Osteoblast (primary cell): ENCODE measurements at regions not wholly inside any gene's neighbourhood (a gene's known extent, or its start where the extent isn't known, plus 50 kb on each side); places are given as distances from the start of the nearest gene placed in this dataset.

ENCODE experiments used
- DNase-seq: peaks from one replicate; pipeline ENCODE4 v3.0.0; 2011; ENCODE audit warnings: low spot score, mixed read lengths; ENCODE audit not compliant: insufficient read length; ENCODE audit errors: missing footprints
- H2AFZ ChIP-seq: 2 replicates; pipeline ENCODE4 v1.6.0; 2011; ENCODE audit warnings: mild to moderate bottlenecking, low read length
- H3K27ac ChIP-seq: 2 replicates; pipeline ENCODE4 v1.5.1; 2011; ENCODE audit warnings: mild to moderate bottlenecking, low read depth, low read length, moderate library complexity
- H3K27me3 ChIP-seq: 2 replicates; pipeline ENCODE4 v1.6.0; 2012; ENCODE audit warnings: mild to moderate bottlenecking, control low read depth, inconsistent platforms, low read length, moderate library complexity; ENCODE audit not compliant: insufficient read depth
- H3K36me3 ChIP-seq: 2 replicates; pipeline ENCODE4 v1.5.1; 2011; ENCODE audit warnings: mild to moderate bottlenecking, low read length, control low read depth, moderate library complexity; ENCODE audit not compliant: insufficient read depth
- H3K4me1 ChIP-seq: 2 replicates; pipeline ENCODE4 v1.5.1; 2011; ENCODE audit warnings: mild to moderate bottlenecking, low read length, control low read depth, moderate library complexity; ENCODE audit not compliant: insufficient read depth
- H3K4me2 ChIP-seq: 2 replicates; pipeline ENCODE4 v1.6.0; 2011; ENCODE audit warnings: mild to moderate bottlenecking, low read length; ENCODE audit not compliant: insufficient read depth
- H3K4me3 ChIP-seq: fragments of 200-600 bp; sonication (generic); 3 replicates; pipeline ENCODE4 v1.5.1; 2012; ENCODE audit warnings: mild to moderate bottlenecking, low read length, inconsistent platforms; ENCODE audit not compliant: insufficient read depth
- H3K79me2 ChIP-seq: 2 replicates; pipeline ENCODE4 v1.6.0; 2012; ENCODE audit warnings: mild to moderate bottlenecking, low read length, control low read depth, inconsistent platforms; ENCODE audit not compliant: insufficient read depth
- H3K9me3 ChIP-seq: 2 replicates; pipeline ENCODE4 v1.5.1; 2011; ENCODE audit warnings: low read depth, low read length, control low read depth
- H4K20me1 ChIP-seq: 2 replicates; pipeline ENCODE4 v1.6.0; 2012; ENCODE audit warnings: mild to moderate bottlenecking, low read length, control low read depth; ENCODE audit not compliant: insufficient read depth
- CTCF ChIP-seq: IDR thresholded peaks from 2 replicates; pipeline ENCODE4 v1.5.1; 2011; ENCODE audit warnings: mild to moderate bottlenecking, low read depth, low read length, moderate library complexity; ENCODE audit errors: extremely low read depth

- no peaks in the 10 kb centered on the region for H3K27me3 ChIP-seq
- no peak overlapping the region for H3K4me2 ChIP-seq
- TF ChIP-seq CTCF = no peak
- no peak overlapping the region for H3K27ac ChIP-seq
- H3K36me3 ChIP-seq = no peaks in the 10 kb centered on the region
- no peak overlapping the region for H3K4me3 ChIP-seq
- H2AFZ ChIP-seq = no peak overlapping the region
- peaks cover 5% of the 10 kb centered on the region for H3K9me3 ChIP-seq
- H3K4me1 ChIP-seq = no peaks in the 10 kb centered on the region
- no peaks in the 10 kb centered on the region for H4K20me1 ChIP-seq
- no peaks in the 10 kb centered on the region for H3K79me2 ChIP-seq
- no peak for DNase-seq
These were observed 1025.8 kb upstream of the LCORL start for GRCh38 chr4:19047279-19047880.

DNA sequence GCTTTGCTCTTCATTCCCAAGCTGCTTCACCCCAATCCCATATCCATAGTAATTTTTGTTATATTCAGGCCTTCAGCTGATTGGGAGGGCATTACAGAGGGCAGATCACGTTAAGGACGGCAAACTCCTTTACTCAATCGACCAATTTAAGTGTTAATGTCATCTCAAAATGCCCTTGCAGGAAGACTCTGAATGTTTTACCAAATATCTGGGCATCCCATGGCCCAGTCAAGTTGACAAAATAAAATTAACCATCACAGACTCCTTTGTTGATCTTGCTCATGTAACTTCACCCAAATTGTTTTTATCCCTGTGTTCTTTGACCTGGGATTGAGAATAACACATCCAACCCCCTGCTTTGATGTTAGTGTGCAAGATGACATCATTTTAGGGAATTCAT is 1018.3 kb upstream of the LCORL start:
- Histone ChIP-seq H3K27me3 (no peaks in the 10 kb centered on the region), H3K79me2 (no peaks in the 10 kb centered on the region), H3K27ac (no peak overlapping the region), H3K4me1 (no peaks in the 10 kb centered on the region), H4K20me1 (no peaks in the 10 kb centered on the region), H3K36me3 (no peaks in the 10 kb centered on the region), H2AFZ (no peak overlapping the region), H3K4me3 (no peak overlapping the region), H3K9me3 (peaks cover 3% of the 10 kb centered on the region), H3K4me2 (no peak overlapping the region)
- no peak for DNase-seq
- no peak for TF ChIP-seq CTCF

GRCh38 chr4:19038231-19038630 is 1016.7 kb upstream of the LCORL start:
- no peak for TF ChIP-seq CTCF
- Histone ChIP-seq H3K4me3 (no peak overlapping the region), H3K4me2 (no peak overlapping the region), H3K9me3 (peaks cover 4% of the 10 kb centered on the region), H3K79me2 (no peaks in the 10 kb centered on the region), H3K4me1 (no peaks in the 10 kb centered on the region), H4K20me1 (no peaks in the 10 kb centered on the region), H3K36me3 (no peaks in the 10 kb centered on the region), H3K27me3 (no peaks in the 10 kb centered on the region), H2AFZ (no peak overlapping the region), H3K27ac (no peak overlapping the region)
- no peak for DNase-seq

DNA sequence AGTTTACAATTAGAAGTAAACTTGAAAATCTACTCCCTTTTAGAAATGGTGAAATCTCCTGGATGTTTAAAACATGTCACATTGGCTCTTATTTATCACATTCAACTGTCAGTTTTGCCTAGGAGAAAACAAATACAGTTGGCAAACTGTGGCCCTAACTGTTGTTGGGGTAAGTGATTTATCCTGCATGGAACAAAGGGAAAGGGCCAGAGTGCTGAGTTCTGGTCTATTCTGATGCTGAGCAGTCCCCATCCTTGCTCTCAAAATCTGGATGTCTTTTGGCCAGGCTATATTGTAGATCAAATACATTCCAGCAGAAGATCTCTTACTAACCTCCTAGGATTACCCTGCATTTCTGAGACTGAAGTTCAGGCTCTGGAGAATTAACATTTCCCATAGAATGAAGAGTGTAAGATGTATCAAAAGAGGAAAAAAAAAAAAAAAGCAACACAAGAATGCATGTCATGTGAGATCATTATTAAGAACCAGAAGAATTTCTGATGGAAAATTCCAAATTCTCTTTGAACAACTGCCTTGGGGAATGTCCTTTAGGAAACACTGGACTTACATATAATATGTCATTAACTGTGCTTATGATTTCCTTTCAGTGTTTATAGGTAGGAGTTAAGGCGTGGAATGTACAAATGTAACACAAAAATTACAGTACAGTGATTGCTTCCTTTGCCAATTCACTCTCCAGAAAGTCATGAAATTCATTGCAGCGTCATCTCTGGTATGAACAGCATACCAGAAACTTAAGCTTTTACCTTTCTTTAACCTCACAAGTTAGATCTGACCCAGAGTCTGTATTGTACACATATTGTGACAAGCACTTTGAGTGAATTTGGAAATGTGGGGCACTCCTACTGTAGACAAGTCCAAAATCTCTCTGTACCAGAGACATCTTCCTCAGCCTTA is 1012.5 kb upstream of the LCORL start:
- H3K4me1 ChIP-seq = no peaks in the 10 kb centered on the region
- H2AFZ ChIP-seq = no peak overlapping the region
- no peaks in the 10 kb centered on the region for H4K20me1 ChIP-seq
- TF ChIP-seq CTCF = no peak
- peaks cover 4% of the 10 kb centered on the region for H3K9me3 ChIP-seq
- no peak for DNase-seq
- H3K36me3 ChIP-seq = no peaks in the 10 kb centered on the region
- no peaks in the 10 kb centered on the region for H3K79me2 ChIP-seq
- no peak overlapping the region for H3K4me3 ChIP-seq
- no peak overlapping the region for H3K4me2 ChIP-seq
- H3K27ac ChIP-seq = no peak overlapping the region
- no peaks in the 10 kb centered on the region for H3K27me3 ChIP-seq
